GM18511 (cell line): ENCODE measurements at regions not wholly inside any gene's neighbourhood (a gene's known extent, or its start where the extent isn't known, plus 50 kb on each side); places are given as distances from the start of the nearest gene placed in this dataset.
"Not testable (repeated sequence)": the region's sequence is repeated elsewhere in the genome, so short reads cannot be mapped to it uniquely, and the experiment has no call there.

ENCODE experiments used
- ATAC-seq: cut with Tn5 transposase; IDR thresholded peaks from one replicate; pipeline ENCODE4 v1.9.1; 2021; ENCODE audit warnings: mild to moderate bottlenecking, moderate library complexity; ENCODE audit not compliant: unreplicated experiment

DNA sequence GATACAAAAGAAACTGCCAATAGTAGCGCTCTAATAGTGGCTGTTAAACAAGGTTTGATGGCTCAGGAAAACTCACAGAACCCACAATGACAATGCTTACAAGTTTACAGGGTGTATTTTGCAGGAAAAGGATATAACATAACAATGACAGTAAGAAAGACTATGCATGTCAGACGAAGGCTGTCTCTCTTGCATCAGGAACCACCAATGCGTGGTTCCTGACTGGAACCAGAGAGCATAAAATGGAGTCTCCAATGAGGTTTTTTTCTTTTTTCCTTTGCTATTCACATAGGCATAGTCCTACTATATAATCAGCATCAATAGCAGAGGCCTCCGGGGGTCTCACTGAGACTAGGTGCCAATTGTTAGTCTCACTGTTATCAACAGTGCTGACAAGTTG is 120.4 kb upstream of the STEAP1 start:
- ATAC-seq: no peak

DNA sequence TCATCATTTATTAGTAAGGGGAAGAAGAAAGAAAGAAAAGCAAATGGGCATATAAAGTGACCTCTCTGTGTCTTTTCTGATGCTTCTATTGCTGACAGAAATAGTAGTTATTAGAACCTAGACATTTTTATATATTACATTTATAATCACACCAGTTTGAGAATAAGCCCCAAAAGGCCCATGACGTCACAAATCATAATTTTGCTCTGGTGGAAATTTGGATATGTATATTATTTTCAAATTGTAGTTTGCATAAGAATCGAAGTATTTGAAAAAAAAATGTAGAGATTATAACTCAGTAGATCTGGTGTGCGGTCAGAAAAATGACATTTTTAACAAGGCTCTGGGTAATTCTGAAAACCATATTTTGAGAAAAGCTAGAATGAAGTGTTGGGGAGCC is 101.2 kb upstream of the STEAP1 start:
- ATAC-seq: no peak

DNA sequence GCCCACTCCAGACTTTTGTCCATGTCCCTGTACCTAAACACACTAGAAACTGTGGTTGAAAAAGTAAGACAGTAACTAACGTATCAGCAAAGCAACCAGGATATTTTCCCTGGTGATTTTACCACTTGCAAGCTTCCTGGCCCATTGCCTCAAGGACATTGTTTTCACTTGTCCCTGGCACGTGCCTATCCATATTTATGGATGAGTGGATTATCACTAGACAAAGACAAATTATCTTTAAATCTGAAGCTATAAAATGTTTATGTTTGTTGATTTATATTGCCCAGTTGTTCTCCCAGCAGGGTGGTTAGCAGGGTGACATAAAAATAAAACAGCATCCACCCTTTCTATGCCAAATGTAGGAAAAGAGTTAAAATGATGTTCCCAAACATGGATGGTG is 93.2 kb upstream of the STEAP1 start:
- ATAC-seq: no peak

DNA sequence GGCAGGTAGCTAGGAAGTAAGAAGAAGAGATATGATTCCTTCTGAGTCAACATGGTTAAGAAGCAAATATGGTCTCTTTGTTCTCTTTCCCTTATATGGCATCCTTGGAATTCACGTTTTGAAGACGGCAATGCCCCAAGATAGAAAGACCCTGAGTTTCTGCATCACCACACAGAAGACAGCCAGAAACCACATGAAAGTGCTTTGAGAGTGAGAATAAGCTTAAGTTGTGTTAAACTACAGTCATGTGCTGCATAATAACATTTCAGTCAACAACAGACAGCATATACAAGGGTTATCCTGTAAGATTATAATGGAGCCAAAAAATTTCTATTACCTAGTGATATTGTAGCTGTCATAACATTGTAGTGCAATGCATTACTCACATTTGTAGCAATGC is 89.9 kb upstream of the STEAP1 start:
- ATAC-seq: no peak

DNA sequence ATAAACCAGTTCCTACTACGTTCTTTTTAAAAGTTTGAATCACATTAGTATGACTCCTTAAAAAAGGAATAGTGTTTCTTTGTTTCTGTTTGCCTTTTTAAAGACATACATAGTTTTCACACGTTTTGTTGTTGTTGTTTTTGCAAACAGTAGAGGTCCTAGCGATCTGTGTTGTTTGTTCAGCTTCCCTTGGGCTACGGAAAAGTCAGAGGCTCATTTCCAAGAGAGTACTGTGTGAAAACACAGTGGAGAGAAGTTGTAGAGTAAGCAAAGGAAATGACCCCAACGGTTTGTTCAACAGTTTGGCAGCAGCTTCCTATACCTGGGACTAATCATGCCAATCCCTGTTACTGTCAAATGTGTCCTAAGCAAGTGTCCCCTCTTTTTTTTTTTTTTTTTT is 87.1 kb upstream of the STEAP1 start:
- no peak for ATAC-seq

DNA sequence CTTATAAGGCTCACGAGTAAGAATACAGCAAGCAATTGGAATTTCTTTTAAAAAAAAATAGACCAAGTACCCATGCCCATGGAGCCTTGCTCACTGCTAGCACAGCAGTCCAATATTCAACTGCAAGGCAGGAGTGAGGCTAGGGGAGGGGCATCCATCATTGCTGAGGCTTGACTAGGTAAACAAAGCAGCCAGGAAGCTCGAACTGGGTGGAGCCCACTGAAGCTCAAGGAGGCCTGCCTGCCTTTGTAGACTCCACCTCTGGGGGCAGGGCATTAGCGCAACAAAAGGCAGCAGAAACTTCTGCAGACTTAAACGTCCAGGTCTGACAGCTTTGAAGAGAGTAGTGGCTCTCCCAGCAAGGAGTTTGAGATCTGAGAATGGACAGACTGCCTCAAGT is 84.0 kb upstream of the STEAP1 start:
- not testable (repeated sequence) for ATAC-seq

DNA sequence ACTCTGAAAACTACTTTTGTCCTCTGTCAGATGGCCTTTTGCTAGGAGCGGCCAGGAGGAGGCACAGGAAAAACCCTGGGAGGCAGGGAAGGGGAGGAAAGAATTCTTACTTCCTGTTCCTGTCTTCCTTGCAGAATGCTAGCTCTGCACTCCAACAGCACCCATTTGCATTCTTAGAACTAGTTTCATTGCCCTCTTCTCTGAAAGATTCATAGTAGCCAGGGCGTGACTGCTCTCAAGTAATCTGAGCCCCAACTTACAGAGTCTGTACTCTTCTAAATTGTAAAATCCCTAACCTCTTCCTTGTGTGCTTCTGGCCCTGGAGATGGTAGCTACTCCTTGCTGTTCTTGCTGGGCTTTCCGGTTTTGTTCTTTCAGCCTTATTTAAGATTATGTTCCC is 75.3 kb upstream of the STEAP1 start:
- no peak for ATAC-seq

DNA sequence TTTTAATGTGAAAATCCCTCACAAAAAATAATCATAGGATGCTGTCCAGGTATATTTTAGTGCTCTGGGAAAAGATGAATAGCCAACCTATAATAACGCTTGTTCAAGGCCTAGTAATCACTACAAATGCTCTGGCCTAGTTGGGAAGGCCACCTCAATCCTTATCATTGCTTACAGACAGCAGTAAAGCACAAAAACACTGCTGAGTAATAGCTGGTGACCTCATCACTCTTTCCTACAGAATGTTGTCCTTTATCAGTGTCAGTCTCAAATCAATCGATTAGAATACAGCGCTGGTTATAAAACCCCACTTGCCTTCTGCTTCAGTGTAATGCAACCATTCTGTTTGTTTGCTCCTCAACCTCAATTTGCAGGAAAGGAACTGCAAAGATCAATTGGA is 72.6 kb upstream of the STEAP1 start:
- no peak for ATAC-seq

DNA sequence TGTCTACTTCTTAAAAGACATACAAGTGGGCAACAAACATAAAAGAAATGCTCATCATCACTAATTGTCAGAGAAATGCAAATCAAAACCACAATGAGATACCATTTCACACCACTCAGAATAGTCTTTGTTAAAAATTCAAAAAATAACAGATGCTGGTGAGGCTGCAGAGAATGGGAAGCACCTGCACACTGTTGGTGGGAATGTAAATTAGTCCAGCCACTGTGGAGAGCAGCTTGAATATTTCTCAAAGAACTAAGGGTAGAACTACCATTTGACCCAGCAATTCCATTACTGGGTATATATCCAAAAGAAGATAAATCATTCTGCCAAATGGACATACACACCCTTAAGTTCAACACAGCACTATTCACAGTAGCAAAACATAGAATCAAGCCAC is 61.8 kb upstream of the STEAP1 start:
- ATAC-seq: no peak

DNA sequence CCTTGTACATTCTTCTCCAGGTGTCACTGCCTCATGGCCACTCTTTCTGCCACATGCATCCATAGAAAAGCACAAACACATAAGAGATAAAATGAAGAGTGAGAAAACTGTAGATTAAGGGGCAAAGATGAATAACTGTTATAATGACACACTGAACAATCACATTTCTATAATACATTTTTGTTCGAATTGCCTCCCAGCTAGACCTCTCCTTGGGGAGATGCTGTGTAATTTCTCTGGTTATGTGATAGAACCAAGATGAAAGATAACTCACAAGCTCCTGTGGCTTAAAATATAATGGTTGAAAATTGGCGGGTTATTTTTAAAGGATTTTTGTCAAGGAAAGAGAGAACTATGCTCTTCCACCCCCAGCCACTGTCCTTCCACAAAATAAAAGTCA is 60.2 kb upstream of the STEAP1 start:
- ATAC-seq: no peak
